Stimulated activated effector memory CD8-positive, alpha-beta T cell treated with anti-CD3 and anti-CD28 coated beads, Interleukin-12 subunit alpha, Interleukin-12 subunit beta, amount 100 ng/mL, for 72 hours (primary cell): ENCODE measurements at regions not wholly inside any gene's neighbourhood (a gene's known extent, or its start where the extent isn't known, plus 50 kb on each side); places are given as distances from the start of the nearest gene placed in this dataset.
A peak's percentile ranks its signal among the peaks of the same experiment; 100 is the strongest.

Experiments
- ATAC-seq: fragments of 150-1000 bp; cut with Tn5 transposase; 2 replicates; pipeline ENCODE4 v1.10.0; 2021
- DNase-seq, 2 donors: peaks; one replicate each; pipeline ENCODE4 v3.0.0; 2021 to 2022; ENCODE audit warnings: low spot score in 2 of 2
- H3K27ac Mint-ChIP-seq: one replicate; pipeline ENCODE4 v1.8.0; 2022; ENCODE audit warnings: mild to moderate bottlenecking, mixed read lengths
- H3K36me3 Mint-ChIP-seq: one replicate; pipeline ENCODE4 v1.8.0; 2022; ENCODE audit warnings: mild to moderate bottlenecking, mixed read lengths
- H3K4me1 Mint-ChIP-seq: one replicate; pipeline ENCODE4 v1.8.0; 2022; ENCODE audit warnings: mixed read lengths
- H3K4me3 Mint-ChIP-seq: one replicate; pipeline ENCODE4 v1.8.0; 2022; ENCODE audit warnings: mild to moderate bottlenecking, mixed read lengths
- H3K9me3 Mint-ChIP-seq: one replicate; pipeline ENCODE4 v1.8.0; 2022; ENCODE audit warnings: mixed read lengths

DNA sequence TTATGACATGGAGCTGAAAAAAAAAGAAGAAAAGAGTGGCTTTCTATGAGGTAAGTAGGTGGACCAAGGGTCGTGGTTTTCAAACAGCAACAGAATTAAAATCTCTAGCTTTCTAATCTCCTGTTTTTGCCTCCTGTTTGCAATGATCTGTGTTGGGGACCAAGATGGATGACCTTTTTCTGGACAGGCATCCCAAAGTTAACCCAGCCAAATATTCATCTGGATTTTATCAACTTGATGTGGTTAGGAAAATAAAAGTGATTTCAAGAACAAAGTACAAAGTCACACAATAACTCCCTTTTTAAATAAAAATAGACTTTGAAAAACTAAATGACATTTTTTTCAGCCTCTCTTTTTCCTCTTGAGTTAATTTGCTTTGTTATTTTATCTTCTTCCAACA is 282.1 kb upstream of the PRDM1 start:
- Mint-ChIP-seq H3K4me1 (peaks cover 13% of the 10 kb centered on the region), H3K36me3 (no peaks in the 10 kb centered on the region), H3K9me3 (no peaks in the 10 kb centered on the region), H3K27ac (no peak overlapping the region), H3K4me3 (no peak overlapping the region)
- no peak for ATAC-seq
- DNase-seq: no peak

DNA sequence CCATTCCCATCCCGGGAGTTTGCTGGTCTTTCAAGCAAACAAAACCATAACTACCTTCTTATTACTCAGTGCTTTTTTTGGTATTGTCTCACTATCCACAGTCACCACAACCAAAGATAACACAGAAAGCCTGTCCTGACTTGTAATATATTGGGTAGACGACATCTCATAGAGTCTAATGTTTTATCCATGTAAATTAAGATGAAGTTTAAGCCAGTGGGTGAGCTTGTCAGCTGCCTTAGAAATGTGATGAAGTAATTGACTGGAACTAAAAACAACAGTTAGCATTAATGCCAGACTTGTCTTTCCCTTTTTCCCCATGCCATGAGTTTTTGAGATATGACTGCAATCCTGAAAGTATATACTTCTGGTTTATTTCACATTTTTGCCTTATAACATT is 282.7 kb upstream of the PRDM1 start:
- peaks cover 8% of the 10 kb centered on the region for H3K4me1 Mint-ChIP-seq
- H3K36me3 Mint-ChIP-seq: no peaks in the 10 kb centered on the region
- H3K27ac Mint-ChIP-seq: no peak overlapping the region
- DNase-seq (no peak), ATAC-seq (no peak)
- H3K4me3 Mint-ChIP-seq: no peak overlapping the region
- no peaks in the 10 kb centered on the region for H3K9me3 Mint-ChIP-seq

DNA sequence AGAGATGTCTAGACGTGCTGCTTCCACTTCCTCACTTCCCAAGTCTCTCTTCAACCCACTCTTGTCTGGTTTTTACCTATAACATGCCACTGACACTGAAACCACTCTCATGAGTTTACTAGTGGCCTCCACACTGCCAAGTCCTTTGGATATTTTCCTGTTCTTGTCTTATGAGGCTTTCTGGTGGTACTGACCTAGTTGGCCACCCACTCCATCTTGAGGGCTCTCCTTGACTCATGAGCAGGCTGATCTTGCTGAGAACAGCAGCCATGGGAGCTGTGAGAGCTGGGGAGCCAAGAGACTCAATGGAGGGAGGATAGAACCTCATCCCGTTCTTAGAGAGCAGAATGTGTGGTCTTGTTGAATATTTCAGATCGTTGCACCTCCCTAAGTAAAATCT is 283.4 kb upstream of the PRDM1 start:
- Mint-ChIP-seq H3K9me3 (no peaks in the 10 kb centered on the region), H3K4me1 (peaks cover under 1% of the 10 kb centered on the region)

DNA sequence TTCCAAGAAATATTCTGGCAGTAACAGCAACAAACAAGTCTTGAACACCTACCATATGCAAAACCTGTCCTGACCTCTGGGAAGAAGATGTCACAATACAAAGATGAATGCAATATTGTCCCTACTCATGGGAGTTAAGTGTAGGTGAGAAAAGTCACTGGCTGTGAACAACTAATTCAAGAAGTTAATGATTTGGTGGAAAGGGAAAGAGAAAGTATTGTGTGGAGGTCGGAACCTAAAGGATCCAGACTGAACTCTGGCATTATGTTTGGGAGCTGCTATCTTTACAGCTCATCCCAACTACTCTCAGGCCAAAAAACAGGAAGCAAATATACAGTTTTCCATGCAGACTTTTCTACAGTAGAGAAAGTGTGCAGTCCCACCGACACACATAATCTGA is 285.3 kb upstream of the PRDM1 start:
- Mint-ChIP-seq H3K4me1 (peaks cover 10% of the 10 kb centered on the region), H3K27ac (no peak overlapping the region), H3K4me3 (no peak overlapping the region), H3K9me3 (no peaks in the 10 kb centered on the region), H3K36me3 (no peaks in the 10 kb centered on the region)
- DNase-seq: no peak
- ATAC-seq: no peak

More for the DNA sequence above, 283.4 kb upstream of the PRDM1 start:
- Mint-ChIP-seq H3K36me3 (no peaks in the 10 kb centered on the region), H3K4me3 (no peak overlapping the region), H3K27ac (no peak overlapping the region)
- no peak for DNase-seq
- ATAC-seq: peak; percentile 31

DNA sequence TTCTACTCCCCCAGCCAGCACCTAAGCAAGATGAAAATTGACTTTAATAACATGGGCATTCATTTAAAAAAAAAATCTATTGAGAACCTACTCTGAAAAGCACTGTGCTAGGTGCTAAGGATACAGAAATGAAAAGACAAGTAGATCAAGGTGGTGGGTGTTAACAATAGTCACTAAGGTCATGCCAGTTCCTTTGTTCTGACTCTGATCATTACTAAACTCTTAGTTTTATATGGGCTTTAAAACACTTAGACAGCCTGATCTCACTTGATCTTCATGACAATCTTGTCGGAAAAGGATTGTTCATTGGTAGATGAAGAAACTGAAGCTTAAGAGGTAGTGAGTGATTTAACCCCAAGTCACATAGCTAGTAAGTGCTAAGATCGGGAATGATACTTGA is 285.7 kb upstream of the PRDM1 start:
- peaks cover 15% of the 10 kb centered on the region for H3K4me1 Mint-ChIP-seq
- H3K4me3 Mint-ChIP-seq: no peak overlapping the region
- H3K36me3 Mint-ChIP-seq: no peaks in the 10 kb centered on the region
- DNase-seq (no peak), ATAC-seq (peak; percentile 74)
- no peak overlapping the region for H3K27ac Mint-ChIP-seq
- H3K9me3 Mint-ChIP-seq: no peaks in the 10 kb centered on the region

DNA sequence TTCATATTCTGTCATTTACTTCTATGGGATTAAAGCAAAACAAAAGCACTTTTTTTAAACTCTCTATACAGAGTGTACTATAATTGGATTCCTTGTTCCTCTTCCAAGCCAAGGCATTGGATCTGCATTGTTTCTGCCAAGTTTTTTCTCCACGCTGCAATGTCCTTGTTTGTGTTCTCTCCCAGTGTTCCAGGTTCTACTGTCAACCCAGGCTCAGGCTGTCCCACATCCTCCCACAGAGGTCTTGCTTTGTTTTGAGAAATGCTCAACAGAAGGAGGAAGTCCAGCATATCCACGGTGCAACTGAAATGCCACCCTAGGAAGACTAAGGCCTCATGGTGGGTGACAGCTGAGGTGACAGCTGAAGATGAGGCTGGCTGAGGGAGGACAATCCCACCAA is 287.1 kb upstream of the PRDM1 start:
- H3K27ac Mint-ChIP-seq: no peak overlapping the region

DNA sequence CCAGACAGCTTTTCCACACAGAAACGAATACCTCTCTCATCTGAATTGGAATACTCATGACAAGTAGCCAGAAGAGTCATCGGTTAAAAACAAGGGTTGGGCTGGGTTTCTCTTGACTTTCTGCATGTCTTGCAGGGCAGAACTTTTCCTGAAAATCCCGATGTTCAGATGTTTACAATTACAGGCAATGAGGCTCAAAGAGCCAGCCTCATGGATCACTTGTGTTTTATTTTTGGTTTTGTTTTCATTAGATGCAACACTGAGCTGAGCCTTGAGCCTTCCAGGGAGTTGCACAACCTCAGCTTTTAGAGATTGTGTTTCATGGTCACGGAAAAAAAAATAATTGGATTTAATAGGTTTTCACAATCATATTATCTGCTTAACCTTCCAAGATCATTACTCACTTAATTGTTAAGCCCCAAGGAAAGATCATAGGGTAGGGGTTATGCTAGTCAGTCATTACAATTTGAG is 288.1 kb upstream of the PRDM1 start:
- ATAC-seq: no peak
- no peak overlapping the region for H3K27ac Mint-ChIP-seq
- no peak for DNase-seq
- H3K4me3 Mint-ChIP-seq: no peak overlapping the region
- H3K36me3 Mint-ChIP-seq: no peaks in the 10 kb centered on the region
- H3K9me3 Mint-ChIP-seq: no peaks in the 10 kb centered on the region
- peaks cover 37% of the 10 kb centered on the region for H3K4me1 Mint-ChIP-seq

More for the DNA sequence above, 287.1 kb upstream of the PRDM1 start:
- Mint-ChIP-seq H3K4me3 (no peak overlapping the region), H3K4me1 (peaks cover 29% of the 10 kb centered on the region), H3K9me3 (no peaks in the 10 kb centered on the region), H3K36me3 (no peaks in the 10 kb centered on the region)
- no peak for DNase-seq
- no peak for ATAC-seq

DNA sequence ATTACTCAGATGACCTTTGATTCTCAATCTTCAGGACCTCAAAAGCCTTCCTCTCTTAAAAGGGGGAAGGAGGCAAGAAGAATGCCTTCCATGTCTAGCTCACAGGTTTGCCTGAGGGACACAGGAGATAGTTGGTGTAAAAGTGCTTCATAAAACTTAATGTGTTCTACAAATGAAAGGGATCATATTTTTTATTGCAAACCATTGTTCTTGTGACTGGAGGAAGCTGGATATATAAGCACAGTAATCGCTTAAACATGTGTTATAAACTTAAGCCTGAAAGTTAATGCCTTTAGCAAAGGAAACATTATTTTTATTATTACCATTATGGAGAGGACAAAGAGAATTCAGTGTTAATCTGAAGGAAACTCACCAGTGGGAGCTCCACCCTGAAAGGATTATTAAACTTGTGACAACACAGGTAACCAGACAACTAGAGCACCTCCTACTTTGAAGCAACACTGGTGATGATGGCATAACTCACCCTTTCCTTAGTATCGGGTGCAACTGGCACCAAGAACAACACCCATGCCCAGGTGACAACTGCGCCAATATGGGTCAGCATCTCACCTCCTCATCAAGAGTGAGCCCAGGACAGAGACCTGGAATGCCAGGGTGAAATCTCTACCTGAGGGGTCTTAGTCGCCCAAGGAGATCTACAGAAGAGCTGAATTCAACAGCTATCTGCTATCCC is 288.7 kb upstream of the PRDM1 start:
- ATAC-seq: no peak
- Mint-ChIP-seq H3K4me1 (peaks cover 42% of the 10 kb centered on the region), H3K27ac (no peak overlapping the region), H3K9me3 (no peaks in the 10 kb centered on the region), H3K36me3 (no peaks in the 10 kb centered on the region), H3K4me3 (no peak overlapping the region)
- DNase-seq: no peak

DNA sequence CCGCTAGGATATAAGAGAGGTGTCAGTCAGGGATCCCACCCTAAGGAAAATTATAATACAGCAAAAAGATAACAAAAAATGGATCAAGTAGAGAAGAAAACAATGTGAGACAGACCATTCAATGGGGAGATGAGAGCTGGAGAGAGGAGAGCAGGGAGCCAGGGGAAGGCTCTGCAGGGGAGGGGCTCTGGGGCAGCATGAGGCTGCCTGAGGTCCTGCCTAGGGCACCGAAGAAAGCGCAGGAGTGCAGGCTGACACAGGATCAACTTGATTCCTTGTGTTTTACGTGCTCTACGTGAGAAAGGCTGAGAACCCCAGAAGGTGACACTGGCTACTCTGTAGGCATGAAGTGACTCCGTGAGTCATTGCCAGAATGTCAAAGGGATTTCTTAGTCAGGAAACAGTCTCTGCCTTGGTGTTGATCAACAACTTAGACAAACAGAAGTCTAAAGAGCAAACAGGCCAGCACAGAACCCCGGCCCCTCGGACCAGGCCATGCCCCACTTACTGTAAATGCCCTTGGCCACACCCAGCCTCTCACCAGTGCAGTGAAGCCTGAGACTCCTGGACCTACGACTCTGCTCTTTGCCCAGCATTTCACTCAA is 290.1 kb upstream of the PRDM1 start:
- DNase-seq: no peak
- H3K27ac Mint-ChIP-seq: peak overlapping the region; percentile 76
- ATAC-seq: peak; percentile 90
- no peaks in the 10 kb centered on the region for H3K36me3 Mint-ChIP-seq
- no peaks in the 10 kb centered on the region for H3K9me3 Mint-ChIP-seq
- H3K4me3 Mint-ChIP-seq: peak overlapping the region; percentile 4
- peaks cover 55% of the 10 kb centered on the region for H3K4me1 Mint-ChIP-seq

DNA sequence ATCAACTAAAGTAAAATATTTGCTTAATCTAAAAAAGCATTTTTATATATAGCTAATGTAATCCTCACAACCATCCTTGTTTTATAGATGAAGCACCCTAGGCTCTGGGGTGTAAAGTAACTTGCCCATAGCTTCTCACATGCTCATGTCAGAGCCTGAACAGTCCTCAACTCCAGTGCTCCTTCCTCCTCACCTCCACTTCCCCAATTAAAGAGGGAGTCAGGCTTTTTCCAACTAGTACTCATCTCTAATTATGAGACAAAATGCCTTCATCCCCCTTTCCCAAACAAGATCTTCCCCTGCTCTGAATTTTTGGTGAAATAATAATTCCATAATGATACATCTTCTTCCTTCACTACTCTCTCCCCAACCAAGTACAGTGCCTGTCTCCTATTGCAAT is 290.8 kb upstream of the PRDM1 start:
- Mint-ChIP-seq H3K4me1 (peaks cover 56% of the 10 kb centered on the region), H3K27ac (peak overlapping the region; percentile 76), H3K4me3 (peak overlapping the region; percentile 4), H3K9me3 (no peaks in the 10 kb centered on the region), H3K36me3 (no peaks in the 10 kb centered on the region)
- no peak for ATAC-seq
- no peak for DNase-seq

DNA sequence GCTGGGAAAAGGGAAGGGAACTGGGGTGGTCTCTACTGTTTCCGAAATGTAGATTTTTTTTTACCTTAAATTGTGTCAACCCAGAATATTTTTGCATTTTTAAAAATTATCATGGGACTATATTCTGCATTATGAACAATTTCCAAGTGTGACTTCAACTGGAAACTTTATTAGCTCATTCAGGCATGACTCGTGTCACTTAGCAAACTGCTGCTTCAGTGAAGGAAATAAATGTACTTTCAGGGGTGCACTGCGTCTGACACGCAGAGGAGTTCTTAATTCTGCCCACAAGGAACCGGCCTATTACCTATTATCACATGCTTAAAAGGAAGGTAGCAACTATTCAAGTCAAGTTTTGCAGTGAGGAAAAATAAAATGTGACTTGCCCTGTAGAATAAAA is 291.3 kb upstream of the PRDM1 start:
- ATAC-seq: peak; percentile 59
- no peak overlapping the region for H3K4me3 Mint-ChIP-seq
- no peaks in the 10 kb centered on the region for H3K9me3 Mint-ChIP-seq
- H3K27ac Mint-ChIP-seq: peak overlapping the region; percentile 76
- H3K4me1 Mint-ChIP-seq: peaks cover 56% of the 10 kb centered on the region
- no peaks in the 10 kb centered on the region for H3K36me3 Mint-ChIP-seq
- DNase-seq: no peak

DNA sequence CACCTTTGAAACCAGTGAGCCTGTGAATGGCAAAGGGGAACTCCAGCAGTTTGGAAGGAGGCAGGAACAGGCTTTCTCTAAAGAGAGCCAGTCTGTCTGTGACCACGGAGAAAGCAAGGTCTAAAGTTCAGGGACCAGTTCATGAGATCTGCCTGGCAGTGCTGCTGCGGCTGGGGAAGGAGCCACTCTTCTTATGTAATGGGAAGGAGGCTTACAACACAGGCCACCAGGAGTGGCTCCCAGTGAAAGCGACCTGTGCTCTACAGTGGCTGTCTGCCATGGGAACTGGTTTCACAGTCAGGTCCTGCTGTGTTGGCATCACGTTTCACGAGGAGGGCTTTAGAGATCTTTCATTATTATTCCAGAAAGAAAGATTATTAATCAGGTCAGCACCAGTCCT is 291.9 kb upstream of the PRDM1 start:
- Mint-ChIP-seq H3K36me3 (no peaks in the 10 kb centered on the region), H3K4me1 (peaks cover 56% of the 10 kb centered on the region), H3K27ac (peak overlapping the region; percentile 76), H3K4me3 (no peak overlapping the region), H3K9me3 (no peaks in the 10 kb centered on the region)
- no peak for ATAC-seq
- DNase-seq: no peak

DNA sequence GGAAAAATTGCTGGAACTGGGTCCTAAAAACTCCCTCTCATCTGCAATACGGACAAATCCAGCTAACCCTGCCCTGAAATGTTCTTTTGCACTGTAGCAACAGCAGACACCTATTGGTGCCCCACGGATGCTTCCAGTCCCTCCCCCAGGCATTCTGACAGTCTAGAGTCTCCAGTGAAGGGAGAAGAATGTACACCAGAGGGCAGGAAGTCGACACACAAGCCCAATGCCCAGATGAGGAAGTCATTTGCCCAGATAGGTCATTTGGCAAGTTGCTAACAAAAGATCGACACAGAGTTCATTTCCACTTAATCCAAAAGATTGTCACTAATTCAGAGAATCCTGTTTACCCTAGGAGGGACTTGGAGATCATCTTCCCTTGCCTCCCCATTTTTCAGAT is 293.0 kb upstream of the PRDM1 start:
- Mint-ChIP-seq H3K4me3 (no peak overlapping the region), H3K9me3 (no peaks in the 10 kb centered on the region), H3K36me3 (no peaks in the 10 kb centered on the region), H3K27ac (no peak overlapping the region), H3K4me1 (peaks cover 58% of the 10 kb centered on the region)
- no peak for DNase-seq
- ATAC-seq: no peak

DNA sequence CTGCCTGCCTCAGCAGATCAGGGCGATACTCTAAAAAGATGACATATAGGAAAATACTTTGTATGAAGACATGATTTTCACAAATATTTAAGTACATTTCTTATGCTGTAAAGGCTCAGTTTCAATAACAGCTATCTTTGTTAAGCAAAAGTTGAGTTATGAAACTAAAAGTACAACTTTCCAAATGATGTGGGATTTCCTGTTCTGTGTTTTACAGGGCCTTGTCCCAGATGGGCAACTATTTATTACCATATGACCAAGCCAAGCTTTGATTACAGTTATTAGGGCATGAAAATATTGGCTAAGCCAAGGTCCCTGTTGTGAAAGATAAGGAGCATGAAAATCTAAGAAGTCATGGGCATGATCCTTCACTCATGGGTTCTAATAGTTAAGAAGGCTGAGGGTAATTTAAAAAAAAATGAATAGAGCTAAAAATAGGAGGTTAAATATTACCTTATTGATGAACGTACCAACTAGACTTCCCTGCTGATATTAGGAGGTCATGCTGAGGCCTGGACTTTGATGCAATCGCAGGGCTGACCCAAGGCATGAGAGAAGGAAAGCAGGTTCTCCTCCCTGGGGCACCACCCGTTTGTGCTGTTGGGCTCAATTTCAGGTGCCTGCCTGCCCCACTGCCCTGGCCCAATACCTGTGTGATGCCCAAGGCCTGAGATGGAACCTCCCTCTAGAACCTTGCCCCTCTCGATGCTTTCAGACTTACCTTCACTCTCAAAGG is 294.4 kb upstream of the PRDM1 start:
- Mint-ChIP-seq H3K9me3 (no peaks in the 10 kb centered on the region), H3K4me3 (no peak overlapping the region), H3K4me1 (peaks cover 66% of the 10 kb centered on the region), H3K27ac (no peak overlapping the region), H3K36me3 (no peaks in the 10 kb centered on the region)
- no peak for ATAC-seq
- DNase-seq: no peak

DNA sequence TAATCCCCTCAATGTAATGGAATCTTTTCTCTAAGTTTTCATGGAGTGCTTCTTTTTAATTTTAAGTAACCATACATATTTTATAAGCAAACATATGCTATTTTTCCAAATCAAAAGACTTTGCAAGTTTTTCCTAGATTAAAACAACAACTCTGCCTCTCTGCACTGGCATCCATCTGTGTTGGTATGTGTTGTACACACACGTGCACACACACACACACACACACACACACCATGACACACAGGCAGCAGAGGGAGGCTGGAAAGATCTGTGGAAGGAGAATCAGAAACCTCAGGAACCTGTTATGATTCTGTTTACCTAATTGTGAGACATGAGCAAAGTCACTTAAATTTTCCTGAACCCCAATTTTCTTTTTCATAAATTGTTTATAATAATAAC is 295.0 kb upstream of the PRDM1 start:
- H3K9me3 Mint-ChIP-seq: no peaks in the 10 kb centered on the region
- no peaks in the 10 kb centered on the region for H3K36me3 Mint-ChIP-seq
- no peak for DNase-seq
- H3K4me3 Mint-ChIP-seq: no peak overlapping the region
- ATAC-seq: no peak
- H3K4me1 Mint-ChIP-seq: peaks cover 67% of the 10 kb centered on the region
- no peak overlapping the region for H3K27ac Mint-ChIP-seq

DNA sequence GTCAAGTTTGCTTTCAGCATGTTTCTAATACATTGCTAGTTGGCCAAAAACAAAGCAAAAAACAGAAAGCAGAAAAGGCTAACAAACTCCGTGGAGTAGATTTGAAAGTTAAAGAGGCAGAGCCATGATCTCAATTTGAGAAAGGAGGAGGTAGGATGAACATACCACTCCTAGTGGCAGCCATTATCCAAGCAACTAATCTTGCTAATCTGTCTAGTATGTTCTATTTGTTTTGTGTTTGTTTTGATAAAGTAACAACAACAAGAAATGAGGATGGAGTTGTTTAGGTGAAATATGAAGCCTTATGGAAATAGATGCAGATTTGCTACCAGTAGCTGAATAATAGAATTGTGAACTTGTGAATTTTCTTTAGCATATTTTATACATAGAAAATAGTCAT is 295.5 kb upstream of the PRDM1 start:
- ATAC-seq (no peak), DNase-seq (no peak)
- Mint-ChIP-seq H3K27ac (no peak overlapping the region), H3K9me3 (no peaks in the 10 kb centered on the region), H3K4me3 (no peak overlapping the region), H3K4me1 (peaks cover 66% of the 10 kb centered on the region), H3K36me3 (no peaks in the 10 kb centered on the region)
